PC-9 (cell line): ENCODE measurements at regions not wholly inside any gene's neighbourhood (a gene's known extent, or its start where the extent isn't known, plus 50 kb on each side); places are given as distances from the start of the nearest gene placed in this dataset.

Experiments used
- BruUV-seq: library from RNA; stranded (reverse); fragments of 400-500 nt; replicated peaks from 2 replicates; lab custom pipeline; 2021; lab: Mats Ljungman, UMichigan
- CTCF ChIA-PET: fragments of 300-600 bp; sonication (Branson Sonifier 250); formaldehyde crosslinking; loops from one replicate; lab custom pipeline; 2022; ENCODE audit warnings: antibody characterized with exemption; lab: Charles Lee
- POLR2A ChIA-PET: fragments of 300-600 bp; sonication (Branson Sonifier 250); formaldehyde crosslinking; loops from one replicate; lab custom pipeline; 2022; ENCODE audit warnings: antibody characterized with exemption; ENCODE audit not compliant: unreplicated experiment; lab: Charles Lee
- DNase-seq, 2 experiments: peaks; one replicate each; pipeline versions ENCODE4 v3.0.0 to v3.0.0-alpha.2; 2015 to 2022; ENCODE audit warnings: mixed read lengths in 1 of 2
- H2AFZ ChIP-seq: fragments of 200-600 bp; sonication (generic); 2 replicates; pipeline ENCODE4 v1.8.1; 2017; ENCODE audit warnings: antibody characterized with exemption
- H3F3A ChIP-seq: fragments of 200-600 bp; sonication (generic); 2 replicates; pipeline ENCODE4 v1.8.1; 2017; ENCODE audit warnings: antibody characterized with exemption, mild to moderate bottlenecking, low read depth; ENCODE audit not compliant: insufficient read depth
- H3K27ac ChIP-seq: fragments of 200-600 bp; sonication (generic); 2 replicates; pipeline ENCODE4 v1.6.1; 2016; ENCODE audit warnings: mixed run types
- H3K27me3 ChIP-seq: fragments of 200-600 bp; sonication (generic); 2 replicates; pipeline ENCODE4 v1.6.1; 2016; ENCODE audit warnings: low read depth, mixed run types; ENCODE audit not compliant: insufficient read depth
- H3K36me3 ChIP-seq: fragments of 200-600 bp; sonication (generic); 2 replicates; pipeline ENCODE4 v1.6.1; 2016; ENCODE audit warnings: low read depth, mixed run types
- H3K4me1 ChIP-seq: fragments of 200-600 bp; sonication (generic); replicated peaks from 2 replicates; pipeline ENCODE4 v1.6.1; 2016; ENCODE audit warnings: mixed run types; ENCODE audit not compliant: insufficient read depth
- H3K4me2 ChIP-seq: fragments of 200-600 bp; sonication (generic); 2 replicates; pipeline ENCODE4 v1.6.1; 2017; ENCODE audit warnings: mixed run types
- H3K4me3 ChIP-seq: fragments of 200-600 bp; sonication (generic); 2 replicates; pipeline ENCODE4 v1.6.1; 2016; ENCODE audit warnings: mixed run types
- H3K79me2 ChIP-seq: fragments of 200-600 bp; sonication (generic); 2 replicates; pipeline ENCODE4 v1.6.1; 2017; ENCODE audit warnings: low read depth, mixed run types
- H3K9me2 ChIP-seq: fragments of 200-600 bp; sonication (generic); 2 replicates; pipeline ENCODE4 v1.8.1; 2017; ENCODE audit warnings: mild to moderate bottlenecking; ENCODE audit not compliant: insufficient read depth
- H3K9me3 ChIP-seq: fragments of 200-600 bp; sonication (generic); 2 replicates; pipeline ENCODE4 v1.8.1; 2016; ENCODE audit warnings: low read depth; ENCODE audit not compliant: insufficient read depth
- H4K20me1 ChIP-seq: fragments of 200-600 bp; sonication (generic); 2 replicates; pipeline ENCODE4 v1.8.1; 2017; ENCODE audit not compliant: insufficient read depth
- EZH2 ChIP-seq: fragments of 200-600 bp; sonication (generic); IDR thresholded peaks from 2 replicates; pipeline ENCODE4 v1.8.0; 2017; ENCODE audit warnings: antibody characterized with exemption, low read depth
- intact Hi-C: fragments of 100-400 bp; cut with micrococcal nuclease; formaldehyde crosslinking; loops from one replicate; pipeline ENCODE4 v1.10.0; 2022; ENCODE audit not compliant: unreplicated experiment
- TF ChIP-seq, protein P1 (sequence below): fragments of 200-600 bp; sonication (generic); conservative IDR thresholded peaks from 2 replicates; pipeline ENCODE4 v1.6.1; 2017; ENCODE audit warnings: mixed run types, antibody characterized with exemption, mild to moderate bottlenecking, moderate library complexity

DNA sequence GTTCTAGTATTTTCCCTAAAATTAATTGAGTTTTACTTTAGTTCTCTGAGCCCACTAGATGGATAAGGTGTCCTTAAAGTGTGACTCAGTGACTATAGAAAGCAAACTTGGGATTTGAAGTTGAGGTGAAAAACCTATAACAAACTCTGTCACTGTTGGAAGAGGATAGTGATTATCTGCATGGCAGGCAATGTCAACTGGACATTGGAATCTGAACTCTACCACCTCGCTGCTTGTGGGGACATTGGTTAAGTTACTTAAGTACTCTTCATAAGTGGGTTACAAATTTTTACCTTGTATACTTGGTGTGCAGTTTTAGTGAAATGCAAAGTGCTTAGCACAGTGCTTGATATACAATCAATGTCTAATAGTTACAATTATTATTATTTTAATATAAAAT, 87.9 kb upstream of the B3GAT2 start:
- Histone ChIP-seq H3K9me3 (no peaks in the 10 kb centered on the region), H3K9me2 (no peaks in the 10 kb centered on the region), H3K27ac (no peak overlapping the region), H4K20me1 (no peaks in the 10 kb centered on the region), H3K27me3 (peaks cover 15% of the 10 kb centered on the region; the same call in 1 of the 2 replicates), H3K4me1 (no peaks in the 10 kb centered on the region), H3K4me3 (no peak overlapping the region), H3K4me2 (no peak overlapping the region), H2AFZ (no peak overlapping the region), H3K36me3 (no peaks in the 10 kb centered on the region), H3F3A (no peaks in the 10 kb centered on the region), H3K79me2 (no peaks in the 10 kb centered on the region)
- intact Hi-C loops: no loop called here
- CTCF ChIA-PET: no interaction called here
- POLR2A ChIA-PET: no interaction called here
- no TSS peak for BruUV-seq
- no peak for DNase-seq
- TF ChIP-seq EZH2: no peak
- TF ChIP-seq, protein P1, sequence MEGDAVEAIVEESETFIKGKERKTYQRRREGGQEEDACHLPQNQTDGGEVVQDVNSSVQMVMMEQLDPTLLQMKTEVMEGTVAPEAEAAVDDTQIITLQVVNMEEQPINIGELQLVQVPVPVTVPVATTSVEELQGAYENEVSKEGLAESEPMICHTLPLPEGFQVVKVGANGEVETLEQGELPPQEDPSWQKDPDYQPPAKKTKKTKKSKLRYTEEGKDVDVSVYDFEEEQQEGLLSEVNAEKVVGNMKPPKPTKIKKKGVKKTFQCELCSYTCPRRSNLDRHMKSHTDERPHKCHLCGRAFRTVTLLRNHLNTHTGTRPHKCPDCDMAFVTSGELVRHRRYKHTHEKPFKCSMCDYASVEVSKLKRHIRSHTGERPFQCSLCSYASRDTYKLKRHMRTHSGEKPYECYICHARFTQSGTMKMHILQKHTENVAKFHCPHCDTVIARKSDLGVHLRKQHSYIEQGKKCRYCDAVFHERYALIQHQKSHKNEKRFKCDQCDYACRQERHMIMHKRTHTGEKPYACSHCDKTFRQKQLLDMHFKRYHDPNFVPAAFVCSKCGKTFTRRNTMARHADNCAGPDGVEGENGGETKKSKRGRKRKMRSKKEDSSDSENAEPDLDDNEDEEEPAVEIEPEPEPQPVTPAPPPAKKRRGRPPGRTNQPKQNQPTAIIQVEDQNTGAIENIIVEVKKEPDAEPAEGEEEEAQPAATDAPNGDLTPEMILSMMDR: no peak

DNA sequence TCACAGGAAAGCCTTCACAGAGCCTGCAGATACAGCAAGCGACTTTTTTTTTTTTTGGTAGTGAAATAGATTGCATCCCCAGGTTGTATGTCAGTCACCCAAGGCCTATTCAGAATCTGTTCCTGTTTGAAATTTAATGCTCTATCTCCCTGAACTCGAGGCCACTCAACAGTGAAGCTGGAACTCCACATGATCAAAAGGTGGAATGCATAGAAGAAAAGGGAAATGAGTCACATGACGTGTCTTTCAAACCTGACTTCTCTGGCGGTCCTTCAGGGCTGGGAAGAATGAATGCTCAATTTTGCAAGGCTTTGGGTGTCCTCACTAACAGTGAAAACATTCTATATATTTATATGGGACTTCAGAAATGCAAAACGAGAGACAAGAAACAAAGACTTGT, 88.4 kb upstream of the B3GAT2 start:
- no peak for TF ChIP-seq EZH2
- TF ChIP-seq, protein P1: no peak
- Histone ChIP-seq H3K4me1 (no peaks in the 10 kb centered on the region), H3K4me2 (no peak overlapping the region), H3K27ac (no peak overlapping the region), H3F3A (no peaks in the 10 kb centered on the region), H3K27me3 (peaks cover 10% of the 10 kb centered on the region; the same call in 1 of the 2 replicates), H3K36me3 (no peaks in the 10 kb centered on the region), H3K79me2 (no peaks in the 10 kb centered on the region), H4K20me1 (no peaks in the 10 kb centered on the region), H3K4me3 (no peak overlapping the region), H3K9me2 (no peaks in the 10 kb centered on the region), H3K9me3 (no peaks in the 10 kb centered on the region), H2AFZ (no peak overlapping the region)
- ChIA-PET CTCF (no interaction called here), POLR2A (no interaction called here)
- no TSS peak for BruUV-seq
- DNase-seq: no peak
- intact Hi-C loops: no loop called here

DNA sequence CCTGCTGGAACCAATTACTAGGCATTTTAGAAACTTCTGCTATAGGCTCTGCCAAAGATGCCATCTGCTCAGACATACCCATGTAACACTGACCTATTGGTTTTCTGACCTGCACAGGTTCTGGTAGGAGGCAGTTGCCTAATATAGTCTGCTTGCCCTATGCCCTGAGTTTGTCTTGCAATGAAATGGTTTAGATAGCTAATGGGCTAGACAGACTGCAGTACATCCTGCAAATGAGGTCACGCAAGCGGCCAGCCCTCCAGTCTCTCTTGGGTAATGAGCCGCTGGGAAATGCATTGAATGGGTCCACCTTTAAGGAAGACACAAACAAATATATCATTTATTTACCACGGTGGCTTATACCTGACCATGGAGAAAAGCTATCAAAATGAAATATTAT, 90.6 kb upstream of the B3GAT2 start:
- no peak overlapping the region for H3K4me3 ChIP-seq
- no peak for DNase-seq
- H3F3A ChIP-seq: no peaks in the 10 kb centered on the region
- no peaks in the 10 kb centered on the region for H3K79me2 ChIP-seq
- TF ChIP-seq, protein P1: no peak
- TF ChIP-seq EZH2: no peak
- ChIA-PET POLR2A (no interaction called here), CTCF (no interaction called here)
- H3K27ac ChIP-seq: no peak overlapping the region
- no peaks in the 10 kb centered on the region for H3K4me1 ChIP-seq
- H3K36me3 ChIP-seq: no peaks in the 10 kb centered on the region
- no peaks in the 10 kb centered on the region for H3K9me2 ChIP-seq
- intact Hi-C loops: no loop called here
- no peaks in the 10 kb centered on the region for H4K20me1 ChIP-seq
- H3K4me2 ChIP-seq: no peak overlapping the region
- no TSS peak for BruUV-seq
- H3K9me3 ChIP-seq: no peaks in the 10 kb centered on the region
- peaks cover 1% of the 10 kb centered on the region; the same call in 1 of the 2 replicates for H3K27me3 ChIP-seq
- no peak overlapping the region for H2AFZ ChIP-seq
